ENCODE measurements at regions not wholly inside any gene's neighbourhood (a gene's known extent, or its start where the extent isn't known, plus 50 kb on each side); places are given as distances from the start of the nearest gene placed in this dataset.

DNA sequence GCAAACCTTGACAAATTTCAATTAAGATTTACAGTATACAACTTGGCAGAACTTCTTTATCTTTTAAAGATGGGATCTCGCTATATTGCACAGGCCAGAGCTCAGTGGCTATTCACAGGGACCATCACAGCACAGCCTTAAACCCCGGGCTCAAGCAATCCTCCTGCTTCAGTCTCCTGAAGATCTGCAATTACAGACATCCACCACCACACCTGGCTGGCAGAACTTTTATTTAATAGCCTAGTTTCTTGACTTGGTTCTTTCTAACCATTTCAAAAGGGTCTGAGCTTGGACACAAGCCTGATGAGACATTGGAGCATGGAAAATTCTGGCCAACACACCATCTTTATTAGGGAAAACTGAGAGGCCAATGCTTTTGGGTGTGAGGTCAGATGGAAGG is 151.6 kb upstream of the KCNG1 start:
- Histone ChIP-seq H3K18ac (ENCODE audit: low read depth, low read length) (no peak overlapping the region), H3K56ac (ENCODE audit: extremely low read depth, insufficient read depth, low read length) (no peak overlapping the region), H3K14ac (replicated peaks; ENCODE audit: low read depth, low read length) (no peak overlapping the region), H3K4me2 (ENCODE audit: low read depth, low read length) (no peak overlapping the region), H3K23ac (ENCODE audit: low read depth, low read length) (no peak overlapping the region), H4K20me1 (ENCODE audit: insufficient read depth, low read length) (no peaks in the 10 kb centered on the region), H3K79me1 (ENCODE audit: low read depth in 1 of 2, low read length in 2 of 2) (no peaks in the 10 kb centered on the region), H3K9me3 (ENCODE audit: control insufficient read depth, insufficient read depth, low read length) (peaks cover 3% of the 10 kb centered on the region), H4K8ac (ENCODE audit: low read depth in 2 of 2, low read length in 2 of 2) (no peak overlapping the region), H3K4ac (ENCODE audit: low read depth, low read length) (no peak overlapping the region), H3K4me1 (ENCODE audit: control insufficient read depth, insufficient read depth, low read length) (no peaks in the 10 kb centered on the region), H2BK120ac (ENCODE audit: low read depth, low read length) (no peak overlapping the region), H4K91ac (ENCODE audit: insufficient read depth, low read depth, low read length) (no peak overlapping the region), H4K5ac (ENCODE audit: low read depth, low read length) (no peak overlapping the region), H3K36me3 (ENCODE audit: control insufficient read depth, insufficient read depth, low read length) (no peaks in the 10 kb centered on the region), H2AK5ac (ENCODE audit: low read depth, low read length) (no peak overlapping the region), H2AK9ac (replicated peaks; ENCODE audit: low read depth, low read length, poor library complexity) (no peak overlapping the region), H3K9me1 (ENCODE audit: insufficient read depth, low read length) (no peaks in the 10 kb centered on the region), H3K9ac (ENCODE audit: low read depth, low read length) (no peak overlapping the region), H3K4me3 (ENCODE audit: insufficient read depth, low read depth, low read length) (no peak overlapping the region), H3K27me3 (ENCODE audit: control insufficient read depth, insufficient read depth, low read length) (peaks cover 38% of the 10 kb centered on the region), H2BK5ac (ENCODE audit: low read depth, low read length, poor library complexity, severe bottlenecking) (no peak overlapping the region), H2BK15ac (ENCODE audit: low read depth, low read length) (no peak overlapping the region), H2AFZ (replicated peaks; ENCODE audit: low read length, poor library complexity) (no peak overlapping the region), H2BK20ac (ENCODE audit: low read depth, low read length) (no peak overlapping the region), H3K27ac (ENCODE audit: insufficient read depth, low read length) (no peak overlapping the region)
- no peak for ATAC-seq (ENCODE audit: low read depth)
- BruUV-seq (replicated peaks) = no TSS peak
- WGBS, 2 experiments (ENCODE audit: extremely low coverage in 2 of 2, insufficient read length in 1 of 2) = 59% methylated on average over 2 of the region's 2 CpGs; no CpG with 5 or more reads in 1 of the 2 experiments
- dilution Hi-C loops (cut with HindIII; ENCODE audit: low sequenced_read_pairs, unreplicated experiment) (no loop called here), in situ Hi-C loops (cut with MboI; ENCODE audit: low sequenced_read_pairs) (no loop called here), intact Hi-C loops (cut with micrococcal nuclease) (no loop called here)
- no peak for DNase-seq
- TF ChIP-seq MAFK (IDR thresholded peaks at IDR 0.05; ENCODE audit: low read depth, low read length) (no peak), BHLHE40 (IDR thresholded peaks at IDR 0.05; ENCODE audit: low read depth, low read length) (no peak), MXI1 (IDR thresholded peaks at IDR 0.05; ENCODE audit: borderline replicate concordance, low read depth, low read length) (no peak), SMC3 (IDR thresholded peaks at IDR 0.05; ENCODE audit: low read depth, low read length) (no peak), NFE2L2 (IDR thresholded peaks at IDR 0.05; ENCODE audit: low read depth, low read length) (no peak), CHD1 (IDR thresholded peaks at IDR 0.05; ENCODE audit: low read depth, low read length) (no peak), MAZ (IDR thresholded peaks at IDR 0.05; ENCODE audit: borderline replicate concordance, low read depth, low read length) (no peak), POLR2A (IDR thresholded peaks at IDR 0.05; ENCODE audit: low read depth, low read length) (no peak), FOS (IDR thresholded peaks at IDR 0.05; ENCODE audit: low read depth, low read length) (no peak)
- TF ChIP-seq, protein P1, sequence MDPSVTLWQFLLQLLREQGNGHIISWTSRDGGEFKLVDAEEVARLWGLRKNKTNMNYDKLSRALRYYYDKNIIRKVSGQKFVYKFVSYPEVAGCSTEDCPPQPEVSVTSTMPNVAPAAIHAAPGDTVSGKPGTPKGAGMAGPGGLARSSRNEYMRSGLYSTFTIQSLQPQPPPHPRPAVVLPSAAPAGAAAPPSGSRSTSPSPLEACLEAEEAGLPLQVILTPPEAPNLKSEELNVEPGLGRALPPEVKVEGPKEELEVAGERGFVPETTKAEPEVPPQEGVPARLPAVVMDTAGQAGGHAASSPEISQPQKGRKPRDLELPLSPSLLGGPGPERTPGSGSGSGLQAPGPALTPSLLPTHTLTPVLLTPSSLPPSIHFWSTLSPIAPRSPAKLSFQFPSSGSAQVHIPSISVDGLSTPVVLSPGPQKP (IDR thresholded peaks at IDR 0.05; ENCODE audit: borderline replicate concordance, low read depth, low read length) = no peak
- TF ChIP-seq, protein P2, sequence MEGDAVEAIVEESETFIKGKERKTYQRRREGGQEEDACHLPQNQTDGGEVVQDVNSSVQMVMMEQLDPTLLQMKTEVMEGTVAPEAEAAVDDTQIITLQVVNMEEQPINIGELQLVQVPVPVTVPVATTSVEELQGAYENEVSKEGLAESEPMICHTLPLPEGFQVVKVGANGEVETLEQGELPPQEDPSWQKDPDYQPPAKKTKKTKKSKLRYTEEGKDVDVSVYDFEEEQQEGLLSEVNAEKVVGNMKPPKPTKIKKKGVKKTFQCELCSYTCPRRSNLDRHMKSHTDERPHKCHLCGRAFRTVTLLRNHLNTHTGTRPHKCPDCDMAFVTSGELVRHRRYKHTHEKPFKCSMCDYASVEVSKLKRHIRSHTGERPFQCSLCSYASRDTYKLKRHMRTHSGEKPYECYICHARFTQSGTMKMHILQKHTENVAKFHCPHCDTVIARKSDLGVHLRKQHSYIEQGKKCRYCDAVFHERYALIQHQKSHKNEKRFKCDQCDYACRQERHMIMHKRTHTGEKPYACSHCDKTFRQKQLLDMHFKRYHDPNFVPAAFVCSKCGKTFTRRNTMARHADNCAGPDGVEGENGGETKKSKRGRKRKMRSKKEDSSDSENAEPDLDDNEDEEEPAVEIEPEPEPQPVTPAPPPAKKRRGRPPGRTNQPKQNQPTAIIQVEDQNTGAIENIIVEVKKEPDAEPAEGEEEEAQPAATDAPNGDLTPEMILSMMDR (conservative IDR thresholded peaks at IDR 0.05; ENCODE audit: low read depth, low read length) = no peak
- CTCF ChIA-PET = no interaction called here
- POLR2A ChIA-PET (ENCODE audit: unreplicated experiment) = no interaction called here

Data from IMR-90 (cell line).